ENCODE measurements at regions not wholly inside any gene's neighbourhood (a gene's known extent, or its start where the extent isn't known, plus 50 kb on each side); places are given as distances from the start of the nearest gene placed in this dataset.

GRCh38 chr5:56337715-56338319 is 104.7 kb upstream of the ANKRD55 start:
- in situ Hi-C loops (cut with MboI; ENCODE audit: low sequenced_read_pairs) = no loop called here

GRCh38 chr5:56335212-56335611 is 102.1 kb upstream of the ANKRD55 start:
- in situ Hi-C loops (cut with MboI; ENCODE audit: low sequenced_read_pairs) = no loop called here

GRCh38 chr5:56330806-56331205 is 97.7 kb upstream of the ANKRD55 start:
- in situ Hi-C loops (cut with MboI; ENCODE audit: low sequenced_read_pairs) = no loop called here

GRCh38 chr5:56330167-56330566 is 97.0 kb upstream of the ANKRD55 start:
- in situ Hi-C loops (cut with MboI; ENCODE audit: low sequenced_read_pairs) = no loop called here

- in situ Hi-C loops (cut with MboI; ENCODE audit: low sequenced_read_pairs) = no loop called here
Observed at GRCh38 chr5:56329652-56330051, 96.5 kb upstream of the ANKRD55 start.

GRCh38 chr5:56328753-56329560 is 95.8 kb upstream of the ANKRD55 start:
- in situ Hi-C loops (cut with MboI; ENCODE audit: low sequenced_read_pairs) = no loop called here

GRCh38 chr5:56327809-56328208 is 94.7 kb upstream of the ANKRD55 start:
- in situ Hi-C loops (cut with MboI; ENCODE audit: low sequenced_read_pairs) = no loop called here

GRCh38 chr5:56326770-56327169 is 93.6 kb upstream of the ANKRD55 start:
- in situ Hi-C loops (cut with MboI; ENCODE audit: low sequenced_read_pairs) = no loop called here

GRCh38 chr5:56326116-56326515 is 93.0 kb upstream of the ANKRD55 start:
- in situ Hi-C loops (cut with MboI; ENCODE audit: low sequenced_read_pairs) = no loop called here

- in situ Hi-C loops (cut with MboI; ENCODE audit: low sequenced_read_pairs) = no loop called here
Observed at GRCh38 chr5:56325039-56325438, 91.9 kb upstream of the ANKRD55 start.

- in situ Hi-C loops (cut with MboI; ENCODE audit: low sequenced_read_pairs) = no loop called here
Observed at GRCh38 chr5:56323505-56323904, 90.4 kb upstream of the ANKRD55 start.

GRCh38 chr5:56322592-56322991 is 89.5 kb upstream of the ANKRD55 start:
- in situ Hi-C loops (cut with MboI; ENCODE audit: low sequenced_read_pairs) = no loop called here

- in situ Hi-C loops (cut with MboI; ENCODE audit: low sequenced_read_pairs) = no loop called here
Observed at GRCh38 chr5:56321236-56321881, 88.2 kb upstream of the ANKRD55 start.

- in situ Hi-C loops (cut with MboI; ENCODE audit: low sequenced_read_pairs) = no loop called here
Observed at GRCh38 chr5:56320686-56321085, 87.6 kb upstream of the ANKRD55 start.

- in situ Hi-C loops (cut with MboI; ENCODE audit: low sequenced_read_pairs) = no loop called here
Observed at GRCh38 chr5:56319526-56320181, 86.5 kb upstream of the ANKRD55 start.

GRCh38 chr5:56317923-56318561 is 84.9 kb upstream of the ANKRD55 start:
- in situ Hi-C loops (cut with MboI; ENCODE audit: low sequenced_read_pairs) = no loop called here

- in situ Hi-C loops (cut with MboI; ENCODE audit: low sequenced_read_pairs) = no loop called here
Observed at GRCh38 chr5:56316299-56316994, 83.3 kb upstream of the ANKRD55 start.

GRCh38 chr5:56314529-56314928 is 81.4 kb upstream of the ANKRD55 start:
- in situ Hi-C loops (cut with MboI; ENCODE audit: low sequenced_read_pairs) = no loop called here

- in situ Hi-C loops (cut with MboI; ENCODE audit: low sequenced_read_pairs) = no loop called here
Observed at GRCh38 chr5:56313596-56313995, 80.5 kb upstream of the ANKRD55 start.

GRCh38 chr5:56313004-56313531 is 79.9 kb upstream of the ANKRD55 start:
- in situ Hi-C loops (cut with MboI; ENCODE audit: low sequenced_read_pairs) = no loop called here

Measured in HL-60/S4 treated with phorbol 12-myristate 13-acetate at 8.2 ng/mL for 4 days and 3 days (cell line).